ENCODE measurements at regions not wholly inside any gene's neighbourhood (a gene's known extent, or its start where the extent isn't known, plus 50 kb on each side); places are given as distances from the start of the nearest gene placed in this dataset.

- TF ChIP-seq POLR2AphosphoS5 (IDR thresholded peaks at IDR 0.05; ENCODE audit: low read depth, low read length) (no peak), CTCF (IDR thresholded peaks at IDR 0.05) (no peak), SIN3A (IDR thresholded peaks at IDR 0.05; ENCODE audit: borderline replicate concordance, insufficient read depth, low read depth, low read length) (no peak), REST (IDR thresholded peaks at IDR 0.05; ENCODE audit: insufficient read depth in 1 of 2, low read depth in 2 of 2, low read length in 1 of 2) (no peak)
Measured at GRCh38 chr11:129319201-129319600, 56.4 kb upstream of the BARX2 start.
